Tibial nerve (tissue), 3 donors: ENCODE measurements at regions not wholly inside any gene's neighbourhood (a gene's known extent, or its start where the extent isn't known, plus 50 kb on each side); places are given as distances from the start of the nearest gene placed in this dataset.

Source experiments
- CTCF ChIP-seq, 5 experiments: fragments of 200-600 bp in 3 of 5; fragments of 450-650 bp in 2 of 5; sonication (generic) in 3 of 5; IDR thresholded peaks; one replicate each; pipeline ENCODE4 v1.5.1; 2016 to 2019; ENCODE audit warnings: antibody characterized with exemption in 5 of 5, mild to moderate bottlenecking in 3 of 5, moderate library complexity in 2 of 5
- POLR2A ChIP-seq, 2 donors: fragments of 450-650 bp; IDR thresholded peaks; one replicate each; pipeline ENCODE4 v1.6.1; 2017; ENCODE audit warnings: antibody characterized with exemption in 2 of 2, mild to moderate bottlenecking in 2 of 2, moderate library complexity in 2 of 2

- TF ChIP-seq CTCF (IDR thresholded peaks at IDR 0.05) (no peak), POLR2A (IDR thresholded peaks at IDR 0.05) (no peak)
These were observed 413.7 kb upstream of the GHITM start for GRCh38 chr10:83725567-83725966.
